OCI-LY3 (cell line): ENCODE measurements at regions not wholly inside any gene's neighbourhood (a gene's known extent, or its start where the extent isn't known, plus 50 kb on each side); places are given as distances from the start of the nearest gene placed in this dataset.

Source experiments
- H2AFZ ChIP-seq: fragments of 200-600, 300-600 bp; shearing (Covaris generic); 2 replicates; pipeline ENCODE4 v1.6.0; 2014; ENCODE audit warnings: antibody characterized with exemption, low read depth, low read length
- H3K27ac ChIP-seq: fragments of 200-600, 300-600 bp; sonication (generic); 2 replicates; pipeline ENCODE4 v1.5.1; 2014; ENCODE audit warnings: mild to moderate bottlenecking, low read length, moderate library complexity, mixed read lengths
- H3K27me3 ChIP-seq: fragments of 200-600, 300-600 bp; sonication (generic); 2 replicates; pipeline ENCODE4 v1.6.1; 2014; ENCODE audit warnings: low read depth, low read length, mixed read lengths
- H3K36me3 ChIP-seq: fragments of 200-600, 300-600 bp; sonication (generic); replicated peaks from 2 replicates; pipeline ENCODE3; 2014; ENCODE audit warnings: low read depth, low read length, mixed read lengths
- H3K4me1 ChIP-seq: fragments of 300-600, 200-600 bp; sonication (generic); 2 replicates; pipeline ENCODE4 v1.6.1; 2014; ENCODE audit warnings: low read length, mixed read lengths
- H3K4me2 ChIP-seq: fragments of 200-600, 300-600 bp; sonication (generic); 2 replicates; pipeline ENCODE4 v1.6.1; 2014; ENCODE audit warnings: low read length, mixed read lengths
- H3K4me3 ChIP-seq: fragments of 300-600, 200-600 bp; sonication (generic); 2 replicates; pipeline ENCODE4 v1.5.1; 2014; ENCODE audit warnings: antibody characterized with exemption, mild to moderate bottlenecking, low read length, moderate library complexity
- H3K79me2 ChIP-seq: fragments of 300-600, 200-600 bp; shearing (Covaris generic); 2 replicates; pipeline ENCODE4 v1.6.1; 2014; ENCODE audit warnings: mild to moderate bottlenecking, low read length, mixed read lengths
- H3K9ac ChIP-seq: fragments of 300-600, 200-600 bp; shearing (Covaris generic); 2 replicates; pipeline ENCODE4 v1.6.0; 2014; ENCODE audit warnings: mild to moderate bottlenecking, low read length, moderate library complexity
- H3K9me3 ChIP-seq: fragments of 200-600, 300-600 bp; shearing (Covaris generic); 2 replicates; pipeline ENCODE4 v1.6.1; 2014; ENCODE audit warnings: low read length, mixed read lengths; ENCODE audit not compliant: insufficient read depth
- H4K20me1 ChIP-seq: fragments of 200-600, 300-600 bp; sonication (generic); 2 replicates; pipeline ENCODE4 v1.6.1; 2016; ENCODE audit warnings: low read length, mixed read lengths; ENCODE audit not compliant: insufficient read depth
- CTCF ChIP-seq: fragments of 200-600, 300-600 bp; sonication (generic); IDR thresholded peaks from 2 replicates; pipeline ENCODE4 v1.5.1; 2014; ENCODE audit warnings: antibody characterized with exemption, low read length, low read depth
- EZH2phosphoT487 ChIP-seq: fragments of 200-600 bp; shearing (Covaris generic); IDR thresholded peaks from 2 replicates; pipeline ENCODE4 v1.6.1; 2018; ENCODE audit warnings: antibody characterized with exemption, mixed run types, low read depth

- no peaks in the 10 kb centered on the region for H3K79me2 ChIP-seq
- H2AFZ ChIP-seq = no peak overlapping the region
- TF ChIP-seq EZH2phosphoT487 (no peak), CTCF (no peak)
- H3K27me3 ChIP-seq = no peaks in the 10 kb centered on the region
- H3K4me1 ChIP-seq = no peaks in the 10 kb centered on the region
- no peaks in the 10 kb centered on the region for H3K36me3 ChIP-seq
- H4K20me1 ChIP-seq = no peaks in the 10 kb centered on the region
- H3K27ac ChIP-seq = no peak overlapping the region
- H3K9me3 ChIP-seq = no peaks in the 10 kb centered on the region
- no peak overlapping the region for H3K9ac ChIP-seq
- H3K4me3 ChIP-seq = no peak overlapping the region
- H3K4me2 ChIP-seq = no peak overlapping the region
Observed at GRCh38 chr5:6875376-6875775, 162.1 kb downstream of the TENT4A start.

DNA sequence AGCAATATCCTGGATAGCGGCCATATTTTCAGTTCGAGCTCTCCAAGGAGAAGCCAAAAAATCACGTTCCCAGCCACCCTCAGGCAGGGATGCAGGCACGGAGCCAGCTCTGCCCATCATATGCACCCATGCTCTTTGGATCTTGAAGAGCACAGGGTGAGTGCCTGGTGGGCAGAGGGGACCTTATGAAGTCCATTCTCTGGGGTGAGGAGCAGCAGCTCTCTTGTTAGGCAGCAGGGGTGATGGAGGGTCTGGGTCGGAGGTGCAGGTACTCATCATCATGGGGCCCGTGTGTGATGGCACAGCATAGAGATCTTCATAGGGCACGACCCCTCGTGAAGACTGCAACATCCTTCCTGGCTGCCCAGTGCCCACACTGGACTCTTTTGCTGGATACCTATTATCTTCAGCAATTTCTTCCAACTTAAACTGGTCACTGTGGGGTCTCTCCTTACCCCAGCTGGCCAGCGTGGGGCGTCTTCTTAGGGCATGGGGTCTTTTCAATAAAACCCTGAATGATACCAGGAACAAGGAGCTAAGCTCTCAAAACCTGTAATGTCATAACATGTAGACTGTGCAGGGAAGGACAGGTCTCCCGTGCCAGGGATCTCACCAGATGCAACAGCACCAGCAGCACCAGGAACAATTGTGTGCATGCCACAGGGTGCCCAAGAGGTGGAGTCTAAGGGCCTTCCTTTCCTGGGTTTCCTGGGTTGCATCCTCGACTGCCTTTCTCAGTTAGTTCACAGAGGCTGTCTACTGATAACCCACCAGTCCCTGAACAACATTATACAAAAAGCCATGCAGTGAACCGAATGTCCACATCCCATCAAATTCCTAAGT is 165.0 kb downstream of the TENT4A start:
- Histone ChIP-seq H3K36me3 (no peaks in the 10 kb centered on the region), H3K27ac (no peak overlapping the region), H3K9ac (no peak overlapping the region), H3K79me2 (no peaks in the 10 kb centered on the region), H3K4me3 (no peak overlapping the region), H3K9me3 (no peaks in the 10 kb centered on the region), H3K4me2 (no peak overlapping the region), H2AFZ (no peak overlapping the region), H3K27me3 (no peaks in the 10 kb centered on the region), H4K20me1 (no peaks in the 10 kb centered on the region), H3K4me1 (no peaks in the 10 kb centered on the region)
- TF ChIP-seq EZH2phosphoT487 = no peak

DNA sequence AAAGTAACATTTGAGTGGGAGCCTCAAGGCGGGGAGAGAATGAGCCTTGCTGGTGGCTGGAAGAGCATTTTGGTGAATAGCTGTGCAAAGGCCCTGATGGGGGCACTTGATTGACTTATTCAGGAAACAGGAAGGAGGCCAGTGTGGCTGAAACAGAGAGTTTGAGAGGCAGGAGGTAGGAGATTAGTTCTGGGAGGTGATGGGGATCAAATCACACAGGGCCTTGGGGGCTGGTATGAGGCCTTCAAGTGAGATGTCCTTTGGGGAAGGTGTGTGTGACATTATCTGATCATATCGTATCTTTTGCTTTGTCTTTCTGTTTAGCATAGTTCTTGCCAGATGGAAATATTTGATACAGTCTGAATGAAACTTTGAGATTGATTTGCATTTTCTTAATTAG is 172.3 kb downstream of the TENT4A start:
- Histone ChIP-seq H4K20me1 (no peaks in the 10 kb centered on the region), H3K79me2 (no peaks in the 10 kb centered on the region), H3K4me3 (no peak overlapping the region), H3K4me1 (no peaks in the 10 kb centered on the region), H3K9me3 (0 out of 2 replicates have a peak, but pooled peaks cover 7% of the 10 kb centered on the region), H2AFZ (no peak overlapping the region), H3K27ac (no peak overlapping the region), H3K36me3 (no peaks in the 10 kb centered on the region), H3K4me2 (no peak overlapping the region), H3K27me3 (no peaks in the 10 kb centered on the region), H3K9ac (no peak overlapping the region)
- TF ChIP-seq EZH2phosphoT487 = no peak
- TF ChIP-seq CTCF = no peak

- H3K9me3 ChIP-seq = 0 out of 2 replicates have a peak, but pooled peaks cover 7% of the 10 kb centered on the region
- H3K9ac ChIP-seq = no peak overlapping the region
- no peaks in the 10 kb centered on the region for H3K4me1 ChIP-seq
- H3K27ac ChIP-seq = no peak overlapping the region
- H4K20me1 ChIP-seq = no peaks in the 10 kb centered on the region
- H3K27me3 ChIP-seq = no peaks in the 10 kb centered on the region
- no peaks in the 10 kb centered on the region for H3K79me2 ChIP-seq
- H3K4me2 ChIP-seq = no peak overlapping the region
- no peak overlapping the region for H2AFZ ChIP-seq
- no peak for TF ChIP-seq EZH2phosphoT487
- H3K4me3 ChIP-seq = no peak overlapping the region
- no peaks in the 10 kb centered on the region for H3K36me3 ChIP-seq
Observed at GRCh38 chr5:6886866-6887265, 173.6 kb downstream of the TENT4A start.

GRCh38 chr5:6889030-6889429 is 175.8 kb downstream of the TENT4A start:
- Histone ChIP-seq H3K27ac (no peak overlapping the region), H3K36me3 (no peaks in the 10 kb centered on the region), H3K27me3 (no peaks in the 10 kb centered on the region), H3K4me2 (no peak overlapping the region), H3K9me3 (0 out of 2 replicates have a peak, but pooled peaks cover 7% of the 10 kb centered on the region), H3K79me2 (no peaks in the 10 kb centered on the region), H4K20me1 (no peaks in the 10 kb centered on the region), H2AFZ (no peak overlapping the region), H3K4me3 (no peak overlapping the region), H3K4me1 (no peaks in the 10 kb centered on the region), H3K9ac (no peak overlapping the region)
- TF ChIP-seq CTCF (no peak), EZH2phosphoT487 (no peak)
